Heart left ventricle (tissue), 16 donors: ENCODE measurements at regions not wholly inside any gene's neighbourhood (a gene's known extent, or its start where the extent isn't known, plus 50 kb on each side); places are given as distances from the start of the nearest gene placed in this dataset.

ENCODE experiments used
- ATAC-seq, 4 donors: fragments of 200-7000 bp; cut with Tn5 transposase; one replicate each; pipeline ENCODE4 v1.9.1; 2020 to 2022; ENCODE audit warnings: moderate library complexity in 4 of 4, mild to moderate bottlenecking in 3 of 4, moderate number of reproducible peaks in 1 of 4
- DNase-seq, 5 donors: peaks; one replicate each; pipeline ENCODE4 v3.0.0-alpha.2; 2020
- H3K27ac ChIP-seq, 12 donors: fragments of 200-600 bp; sonication (generic) in 4 of 12; one replicate each; pipeline versions ENCODE4 v1.5.0 to v1.8.0; 2016 to 2022; ENCODE audit warnings: mild to moderate bottlenecking in 2 of 12
- H3K27me3 ChIP-seq, 9 donors: fragments of 200-600 bp; sonication (generic) in 2 of 9; one replicate each; pipeline versions ENCODE4 v1.5.1 to v1.8.0; 2016 to 2022; ENCODE audit warnings: mild to moderate bottlenecking in 3 of 9
- H3K36me3 ChIP-seq, 9 donors: fragments of 200-600 bp; sonication (generic) in 2 of 9; one replicate each; pipeline versions ENCODE4 v1.5.0 to v1.8.0; 2018 to 2022; ENCODE audit warnings: mild to moderate bottlenecking in 2 of 9
- H3K4me1 ChIP-seq, 12 donors: fragments of 200-600 bp; sonication (generic) in 4 of 12; one replicate each; pipeline versions ENCODE4 v1.5.0 to v1.8.0; 2016 to 2022; ENCODE audit warnings: mild to moderate bottlenecking in 3 of 12
- H3K4me3 ChIP-seq, 12 donors: fragments of 200-600 bp; sonication (generic) in 4 of 12; one replicate each; pipeline versions ENCODE4 v1.5.0 to v1.8.0; 2017 to 2022; ENCODE audit warnings: mild to moderate bottlenecking in 9 of 12, moderate library complexity in 4 of 12
- H3K9me3 ChIP-seq, 12 donors: fragments of 200-600 bp; sonication (generic) in 4 of 12; one replicate each; pipeline versions ENCODE4 v1.5.0 to v1.8.0; 2016 to 2022; ENCODE audit warnings: mild to moderate bottlenecking in 1 of 12
- CTCF ChIP-seq, 12 donors: fragments of 200-600 bp; sonication (generic) in 4 of 12; IDR thresholded peaks; one replicate each; pipeline versions ENCODE4 v1.5.0 to v1.8.0; 2018 to 2022; ENCODE audit warnings: antibody characterized with exemption in 12 of 12, mild to moderate bottlenecking in 5 of 12
- POLR2A ChIP-seq, 2 donors: fragments of 450-650 bp; IDR thresholded peaks; one replicate each; pipeline ENCODE4 v1.6.1; 2017; ENCODE audit warnings: antibody characterized with exemption in 2 of 2, mild to moderate bottlenecking in 2 of 2, moderate library complexity in 2 of 2
- WGBS, 4 donors: extraction: QIAGEN DNeasy Blood & Tissue Kit in 2 of 4; methylation state at CpG; one replicate each; pipeline versions ENCODE4 v1.1.5 to v1.1.7; 2013 to 2018; 5-methylcytosine and 5-hydroxymethylcytosine counted together
- intact Hi-C, 10 donors: fragments of 100-400 bp; cut with DNase I; formaldehyde crosslinking; loops; one replicate each; pipeline versions ENCODE4 v1.11.1 to v1.14.2; 2022
- donor health status: ischemic (EF 13 %, LVEDD 7.1; RV severe dilation, severe dysfunction).
- donor health status: healthy with polysubstance abuse.
- donor health status: DM: no; HTN: yes; CAD: no.
- donor health status: DM: no; HTN: no; CAD: no.
- donor health status: ischemic (EF 25% LVEDD 6.9; RV normal size, moderate dysfunction).
- donor health status: ischemic (EF 25% LVEDD 5.7; RV mildly dilated, moderate dysfunction).
- donor health status: healthy.
- donor health status: DM: yes; HTN: yes; CAD: no.
- donor health status: ischemic (EF 35%, LVEDD 5.7; RV mildly dilated, moderate dysfunction).
- donor health status: nonischemic (EF 11% LVEDD 7.7; RV severe dilation, severe dysfunction).
- donor health status: DM: yes; HTN: yes; CAD: no.
- donor health status: PGD.
- donor health status: ischemic (EF 29% LVEDD 5.4; RV normal size, mild dysfunction).
- donor health status: nonischemic (EF 23%, LVEDD 6.1; RV moderate dilation, normal function).

DNA sequence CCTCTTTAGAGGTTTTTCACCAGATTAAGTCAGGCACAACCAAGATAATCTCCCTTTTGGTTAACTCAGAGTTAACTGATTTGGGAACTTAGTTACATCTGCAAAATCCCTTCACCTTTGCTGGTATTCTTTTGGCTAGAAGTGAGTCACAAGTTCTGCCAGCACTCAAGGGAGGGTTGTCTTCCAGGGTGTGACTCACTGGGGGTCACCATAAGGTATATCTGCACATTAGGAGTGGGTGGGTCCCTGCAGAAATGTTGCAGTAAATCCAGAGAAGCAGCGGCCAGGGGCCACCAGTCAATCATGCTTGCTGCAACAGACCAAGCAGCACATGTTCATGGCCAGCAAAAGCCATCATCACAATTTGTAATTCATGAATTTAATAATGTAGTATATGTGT lies 59.8 kb upstream of the MAML3 start:
- H3K4me3 ChIP-seq: no peak overlapping the region
- ATAC-seq: no peak
- intact Hi-C loops: loop anchor here in 1 of 10 donors (5.0 kb wide), 1 partner anchor 41 kb away; no protein-coding TSS in a partner anchor

DNA sequence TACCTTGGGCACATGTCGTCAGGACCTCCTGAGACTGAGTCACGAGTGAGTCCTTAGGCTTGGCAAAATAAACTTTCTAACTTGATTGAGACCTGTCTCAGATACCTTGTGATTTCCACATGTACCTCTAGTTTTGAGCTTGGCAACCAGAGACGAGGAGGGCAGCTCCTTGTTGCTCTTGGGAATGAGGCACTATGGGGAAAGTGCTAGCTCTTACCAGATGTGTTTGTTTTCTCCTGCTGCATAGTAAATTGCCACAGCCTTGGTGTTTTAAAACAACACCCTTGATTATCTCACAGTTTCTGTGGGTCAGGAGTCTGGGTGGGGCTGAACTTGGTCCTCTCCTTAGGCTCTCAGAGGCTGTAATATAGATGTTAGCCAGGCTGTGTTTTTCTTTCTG lies 59.1 kb upstream of the MAML3 start:
- intact Hi-C loops: loop anchor here in 1 of 10 donors (5.0 kb wide), 1 partner anchor 41 kb away; no protein-coding TSS in a partner anchor
- Histone ChIP-seq H3K9me3 (no peaks in the 10 kb centered on the region), H3K27me3 (no peaks in the 10 kb centered on the region), H3K4me3 (no peak overlapping the region), H3K27ac (no peak overlapping the region), H3K36me3 (no peaks in the 10 kb centered on the region), H3K4me1 (no peaks in the 10 kb centered on the region)
- no peak for DNase-seq
- TF ChIP-seq CTCF (IDR thresholded peaks at IDR 0.05) (no peak), POLR2A (IDR thresholded peaks at IDR 0.05) (no peak)
- ATAC-seq: no peak
- WGBS, 4 donors: 77 to 89% (median 81%) methylated on average over 3 of the region's 3 CpGs

More for the DNA sequence above, 59.8 kb upstream of the MAML3 start:
- WGBS, 4 donors: 86 to 98% (median 91%) methylated on average over 1 of the region's 1 CpG
- Histone ChIP-seq H3K9me3 (no peaks in the 10 kb centered on the region), H3K4me1 (no peaks in the 10 kb centered on the region), H3K27ac (no peak overlapping the region), H3K27me3 (no peaks in the 10 kb centered on the region), H3K36me3 (no peaks in the 10 kb centered on the region)
- no peak for DNase-seq
- TF ChIP-seq POLR2A (IDR thresholded peaks at IDR 0.05) (no peak), CTCF (IDR thresholded peaks at IDR 0.05) (no peak)

DNA sequence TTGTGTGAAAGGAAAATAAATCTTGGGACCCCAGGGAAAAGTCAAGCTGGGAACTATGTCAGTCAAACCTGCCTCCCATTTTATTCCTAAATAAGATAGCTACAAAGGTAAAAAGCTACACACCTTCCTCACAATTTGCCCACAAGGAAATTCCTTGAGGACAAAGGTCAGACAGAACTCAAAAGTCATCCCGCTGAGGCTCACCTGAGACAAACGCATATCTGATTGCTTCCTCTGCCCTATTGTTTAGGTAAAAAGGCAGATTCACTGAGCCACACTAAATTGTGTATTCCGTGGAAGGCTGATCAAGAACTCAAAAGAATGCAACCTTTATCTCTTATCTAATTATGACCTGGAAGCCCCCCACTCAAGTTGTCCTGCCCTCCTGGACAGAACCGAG lies 58.7 kb upstream of the MAML3 start:
- TF ChIP-seq POLR2A (IDR thresholded peaks at IDR 0.05) (no peak), CTCF (IDR thresholded peaks at IDR 0.05) (no peak)
- ATAC-seq: no peak
- 73 to 82% (median 79%) methylated on average over 4 of the region's 4 CpGs for WGBS, 4 donors
- H3K27me3 ChIP-seq: no peaks in the 10 kb centered on the region
- DNase-seq: no peak
- no peaks in the 10 kb centered on the region for H3K36me3 ChIP-seq
- intact Hi-C loops: loop anchor here in 1 of 10 donors (5.0 kb wide), 1 partner anchor 40 kb away; no protein-coding TSS in a partner anchor
- no peaks in the 10 kb centered on the region for H3K9me3 ChIP-seq
- no peak overlapping the region for H3K4me3 ChIP-seq
- no peaks in the 10 kb centered on the region for H3K4me1 ChIP-seq
- H3K27ac ChIP-seq: no peak overlapping the region

- intact Hi-C loops: loop anchor here in 1 of 10 donors (5.0 kb wide), 1 partner anchor 40 kb away; no protein-coding TSS in a partner anchor
- ATAC-seq (no peak), DNase-seq (no peak)
- H3K27ac ChIP-seq: no peak overlapping the region
- H3K4me1 ChIP-seq: no peaks in the 10 kb centered on the region
- TF ChIP-seq POLR2A (IDR thresholded peaks at IDR 0.05) (no peak), CTCF (IDR thresholded peaks at IDR 0.05) (no peak)
- H3K36me3 ChIP-seq: no peaks in the 10 kb centered on the region
- WGBS, 4 donors: 91 to 100% (median 97%) methylated on average over 2 of the region's 2 CpGs
- no peak overlapping the region for H3K4me3 ChIP-seq
- H3K27me3 ChIP-seq: no peaks in the 10 kb centered on the region
- no peaks in the 10 kb centered on the region for H3K9me3 ChIP-seq
Observed at GRCh38 chr4:140212194-140212593, 58.2 kb upstream of the MAML3 start.
